Bronchial epithelial cell (primary cell): ENCODE measurements at regions not wholly inside any gene's neighbourhood (a gene's known extent, or its start where the extent isn't known, plus 50 kb on each side); places are given as distances from the start of the nearest gene placed in this dataset.

Source experiments
- DNase-seq: peaks from one replicate; pipeline ENCODE4 v3.0.0-alpha.2; 2010; ENCODE audit warnings: low read depth
- FAIRE-seq: peaks from 2 replicates; lab custom pipeline; 2011; peaks lifted over from hg19 to GRCh38; lab: Jason Lieb, UNC
- H3K27me3 ChIP-seq: 2 replicates; pipeline ENCODE4 v1.5.1; 2011; ENCODE audit warnings: low read length; ENCODE audit not compliant: control insufficient read depth, insufficient read depth
- H3K36me3 ChIP-seq: 2 replicates; pipeline ENCODE4 v1.5.1; 2011; ENCODE audit warnings: low read length; ENCODE audit not compliant: control insufficient read depth, insufficient read depth
- H3K4me3 ChIP-seq: 2 replicates; pipeline ENCODE4 v1.5.1; 2011; ENCODE audit warnings: mild to moderate bottlenecking, low read depth, low read length, control low read depth
- TF ChIP-seq, protein P1 (sequence below): IDR thresholded peaks from 2 replicates; pipeline ENCODE4 v1.5.1; 2011; ENCODE audit warnings: mild to moderate bottlenecking, moderate library complexity, low read length, control low read depth, inconsistent platforms; ENCODE audit not compliant: insufficient read depth, severe bottlenecking

DNA sequence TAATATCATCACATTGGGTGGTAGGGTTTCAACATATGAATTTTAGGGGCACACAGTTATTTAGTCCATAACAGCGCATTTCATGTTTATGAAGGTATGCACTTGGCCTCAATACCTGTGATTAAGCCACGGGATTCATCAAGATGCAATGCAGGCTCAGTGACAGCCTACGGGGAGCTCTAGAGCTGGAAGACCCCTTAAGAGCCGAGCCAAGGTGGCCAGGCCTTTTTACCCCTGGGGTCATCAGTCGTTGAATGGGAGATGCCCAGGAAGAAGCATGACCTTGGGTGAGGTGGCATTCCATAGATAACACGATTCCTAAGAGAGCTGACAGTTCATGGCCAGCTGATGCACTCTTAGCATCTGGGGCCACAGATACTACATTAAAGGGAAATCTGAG lies 380.0 kb downstream of the ZNF536 start:
- DNase-seq, result no peak
- no peak overlapping the region for H3K4me3 ChIP-seq
- H3K36me3 ChIP-seq, result no peaks in the 10 kb centered on the region
- no peak for FAIRE-seq
- H3K27me3 ChIP-seq, result no peaks in the 10 kb centered on the region
- TF ChIP-seq, protein P1, sequence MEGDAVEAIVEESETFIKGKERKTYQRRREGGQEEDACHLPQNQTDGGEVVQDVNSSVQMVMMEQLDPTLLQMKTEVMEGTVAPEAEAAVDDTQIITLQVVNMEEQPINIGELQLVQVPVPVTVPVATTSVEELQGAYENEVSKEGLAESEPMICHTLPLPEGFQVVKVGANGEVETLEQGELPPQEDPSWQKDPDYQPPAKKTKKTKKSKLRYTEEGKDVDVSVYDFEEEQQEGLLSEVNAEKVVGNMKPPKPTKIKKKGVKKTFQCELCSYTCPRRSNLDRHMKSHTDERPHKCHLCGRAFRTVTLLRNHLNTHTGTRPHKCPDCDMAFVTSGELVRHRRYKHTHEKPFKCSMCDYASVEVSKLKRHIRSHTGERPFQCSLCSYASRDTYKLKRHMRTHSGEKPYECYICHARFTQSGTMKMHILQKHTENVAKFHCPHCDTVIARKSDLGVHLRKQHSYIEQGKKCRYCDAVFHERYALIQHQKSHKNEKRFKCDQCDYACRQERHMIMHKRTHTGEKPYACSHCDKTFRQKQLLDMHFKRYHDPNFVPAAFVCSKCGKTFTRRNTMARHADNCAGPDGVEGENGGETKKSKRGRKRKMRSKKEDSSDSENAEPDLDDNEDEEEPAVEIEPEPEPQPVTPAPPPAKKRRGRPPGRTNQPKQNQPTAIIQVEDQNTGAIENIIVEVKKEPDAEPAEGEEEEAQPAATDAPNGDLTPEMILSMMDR, result no peak

DNA sequence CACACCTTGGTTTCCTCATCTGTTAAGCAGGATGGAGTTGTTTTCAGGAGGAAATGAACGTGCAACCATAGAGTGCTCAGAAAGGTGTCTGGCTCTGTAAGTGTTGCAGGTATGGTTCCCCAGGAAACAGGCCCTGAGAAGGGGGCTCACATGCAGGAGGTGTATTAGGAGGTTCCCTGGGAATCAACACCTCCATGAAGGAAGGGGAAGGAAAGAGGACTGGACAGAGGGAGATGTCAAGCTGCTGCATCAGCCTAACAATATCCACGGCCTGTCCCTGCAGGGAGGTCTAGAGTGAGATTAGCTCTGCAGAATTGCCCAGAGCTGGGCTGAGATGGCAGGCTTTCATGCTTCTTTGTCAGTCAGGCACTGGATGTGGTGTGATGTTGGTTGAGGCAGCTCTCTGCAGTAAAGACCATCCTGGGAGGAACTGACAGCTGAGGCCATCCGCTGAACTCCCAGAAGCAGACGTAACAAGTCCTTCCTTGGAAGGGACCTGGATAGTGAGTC lies 373.3 kb downstream of the ZNF536 start:
- Histone ChIP-seq H3K27me3 (no peaks in the 10 kb centered on the region), H3K4me3 (no peak overlapping the region), H3K36me3 (no peaks in the 10 kb centered on the region)
- FAIRE-seq (no peak), DNase-seq (no peak)
- TF ChIP-seq, protein P1, result no peak

DNA sequence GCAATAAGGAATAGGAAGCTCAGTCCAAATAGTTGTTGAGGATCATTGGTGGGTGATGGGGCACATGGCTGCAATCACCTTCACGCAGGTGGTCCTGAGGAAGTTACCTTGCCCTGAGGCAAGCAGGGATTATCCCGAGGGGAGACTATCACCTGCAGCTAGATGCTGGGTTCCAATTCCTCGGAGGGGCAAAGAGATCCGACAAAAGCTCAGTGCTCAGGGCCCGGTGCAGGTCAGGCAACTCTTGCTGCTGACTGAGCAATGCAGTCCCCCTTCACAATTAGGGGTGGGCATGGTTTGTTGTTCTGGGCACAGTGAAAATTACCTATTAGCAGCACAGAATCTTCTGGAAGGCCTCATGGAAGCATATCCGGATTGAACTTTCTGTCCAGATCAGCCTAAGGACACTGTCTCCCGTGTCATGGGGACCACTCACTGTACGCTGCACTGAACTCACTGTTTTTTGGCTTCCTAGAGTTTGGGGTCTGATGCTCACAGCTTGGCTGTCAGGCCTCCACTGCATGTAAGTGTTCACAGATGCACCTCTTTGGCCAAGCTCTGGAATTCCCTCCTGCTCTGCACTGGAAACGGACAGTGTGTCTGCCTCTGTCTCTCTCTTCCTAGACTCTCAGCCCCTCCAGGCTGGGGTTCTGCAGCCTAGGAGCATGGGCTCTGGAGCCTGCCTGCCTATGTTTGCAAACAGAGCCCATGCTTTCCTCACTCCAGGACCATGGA lies 372.7 kb downstream of the ZNF536 start:
- Histone ChIP-seq H3K27me3 (no peaks in the 10 kb centered on the region), H3K36me3 (no peaks in the 10 kb centered on the region), H3K4me3 (no peak overlapping the region)
- no peak for FAIRE-seq
- TF ChIP-seq, protein P1, result no peak
- DNase-seq, result no peak

DNA sequence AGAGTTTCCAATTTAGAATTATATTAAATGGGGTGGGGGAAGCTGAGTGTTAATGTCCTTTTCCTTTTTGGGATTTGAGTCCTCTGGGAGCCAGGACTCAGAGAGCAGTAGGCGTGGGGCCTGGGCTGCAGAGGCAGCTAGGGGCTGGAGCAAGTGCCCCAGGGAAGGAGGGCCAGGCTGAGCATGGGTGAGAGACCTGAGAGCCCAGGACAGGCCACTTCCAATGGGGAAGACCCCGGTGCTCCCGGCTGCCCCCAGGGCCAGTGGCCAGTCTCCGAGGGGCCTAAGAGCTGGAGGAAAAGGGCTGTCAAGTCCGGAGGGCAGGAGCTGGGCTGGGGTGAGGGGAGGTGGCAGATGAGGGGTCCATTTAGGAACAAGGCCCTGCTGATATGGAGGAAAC lies 371.5 kb downstream of the ZNF536 start:
- no peak for DNase-seq
- Histone ChIP-seq H3K36me3 (no peaks in the 10 kb centered on the region), H3K4me3 (no peak overlapping the region), H3K27me3 (no peaks in the 10 kb centered on the region)
- FAIRE-seq, result no peak
- TF ChIP-seq, protein P1, result no peak

DNA sequence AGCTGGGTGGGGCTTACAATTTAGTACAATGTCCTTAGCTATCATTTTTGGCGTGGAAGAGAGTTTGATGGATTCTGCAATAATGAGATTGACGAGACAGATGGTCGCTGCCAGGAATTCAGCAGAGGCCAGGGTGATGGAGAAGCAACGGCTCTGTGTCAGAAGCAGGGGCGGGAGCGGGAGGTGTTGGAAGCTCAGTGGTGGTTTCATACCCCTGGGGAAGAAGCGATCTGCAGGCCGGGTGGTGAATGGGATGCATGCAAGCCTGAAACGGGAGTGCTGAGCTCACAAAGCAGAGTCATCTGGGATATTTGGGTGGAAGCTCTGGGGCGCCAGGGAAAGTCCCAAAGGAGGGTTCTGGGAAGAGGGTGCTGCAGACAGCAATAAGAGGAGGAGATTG lies 370.8 kb downstream of the ZNF536 start:
- TF ChIP-seq, protein P1, result no peak
- H3K4me3 ChIP-seq, result no peak overlapping the region
- H3K27me3 ChIP-seq, result no peaks in the 10 kb centered on the region
- FAIRE-seq, result no peak
- no peak for DNase-seq
- no peaks in the 10 kb centered on the region for H3K36me3 ChIP-seq
